ENCODE measurements at regions not wholly inside any gene's neighbourhood (a gene's known extent, or its start where the extent isn't known, plus 50 kb on each side); places are given as distances from the start of the nearest gene placed in this dataset.

- Mint-ChIP-seq H3K27me3 (no peaks in the 10 kb centered on the region), H3K27ac (no peak overlapping the region), H3K4me1 (ENCODE audit: low read depth) (no peaks in the 10 kb centered on the region), H3K4me3 (no peak overlapping the region), H3K9me3 (ENCODE audit: low read depth) (no peaks in the 10 kb centered on the region), H3K36me3 (no peaks in the 10 kb centered on the region)
Observed at GRCh38 chr5:116911074-116911473, 336.5 kb upstream of the SEMA6A start.

GRCh38 chr5:116908537-116908936 lies 333.9 kb upstream of the SEMA6A start:
- no peak overlapping the region for H3K27ac Mint-ChIP-seq

GRCh38 chr5:116905885-116906284 lies 331.3 kb upstream of the SEMA6A start:
- H3K27me3 Mint-ChIP-seq = no peaks in the 10 kb centered on the region
- no peaks in the 10 kb centered on the region for H3K4me1 Mint-ChIP-seq (ENCODE audit: low read depth)
- no peaks in the 10 kb centered on the region for H3K36me3 Mint-ChIP-seq
- no peak overlapping the region for H3K4me3 Mint-ChIP-seq
- H3K27ac Mint-ChIP-seq = no peak overlapping the region
- no peaks in the 10 kb centered on the region for H3K9me3 Mint-ChIP-seq (ENCODE audit: low read depth)

More at GRCh38 chr5:116908537-116908936, 333.9 kb upstream of the SEMA6A start:
- H3K9me3 Mint-ChIP-seq (ENCODE audit: low read depth) = no peaks in the 10 kb centered on the region
- no peaks in the 10 kb centered on the region for H3K36me3 Mint-ChIP-seq
- no peaks in the 10 kb centered on the region for H3K4me1 Mint-ChIP-seq (ENCODE audit: low read depth)
- no peaks in the 10 kb centered on the region for H3K27me3 Mint-ChIP-seq
- no peak overlapping the region for H3K4me3 Mint-ChIP-seq

DNA sequence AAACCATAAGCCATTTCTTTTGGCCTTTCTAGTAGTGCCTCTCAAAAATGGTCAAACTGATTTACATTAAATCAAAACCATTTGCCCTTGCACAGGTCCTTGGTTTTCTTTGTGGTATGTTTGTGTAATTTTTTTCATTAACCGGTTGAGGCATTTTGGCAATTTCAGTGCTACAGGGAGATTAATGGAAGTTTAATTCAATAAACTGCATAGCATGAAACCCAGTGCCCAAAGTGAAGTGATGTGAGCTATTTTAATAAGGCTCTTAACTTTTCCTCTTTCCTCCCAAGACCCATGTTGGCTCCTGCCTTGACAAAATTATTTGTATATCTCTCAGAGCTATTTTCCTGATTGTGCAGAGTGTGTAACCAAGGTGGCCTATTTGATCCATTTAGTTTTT lies 326.2 kb upstream of the SEMA6A start:
- Mint-ChIP-seq H3K36me3 (no peaks in the 10 kb centered on the region), H3K27me3 (no peaks in the 10 kb centered on the region), H3K9me3 (ENCODE audit: low read depth) (no peaks in the 10 kb centered on the region), H3K4me3 (no peak overlapping the region), H3K27ac (no peak overlapping the region), H3K4me1 (ENCODE audit: low read depth) (no peaks in the 10 kb centered on the region)

DNA sequence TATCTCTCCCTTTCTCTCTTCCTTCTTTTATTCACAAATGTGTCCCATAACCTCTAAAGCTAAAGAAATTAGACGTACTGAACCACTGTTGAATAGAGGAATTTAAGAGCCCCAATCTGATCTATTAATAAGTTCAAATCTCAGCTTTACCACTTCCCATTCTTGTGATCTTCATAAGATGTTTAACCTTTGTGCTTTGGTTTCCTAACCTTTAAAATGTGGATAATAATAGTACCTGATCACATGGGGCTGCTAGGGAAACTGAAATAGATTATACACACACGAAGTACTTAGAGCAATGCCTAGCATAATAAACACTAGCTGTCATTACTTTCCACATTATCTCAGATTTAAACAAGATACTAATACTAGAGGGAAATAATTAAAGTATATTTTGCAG lies 324.3 kb upstream of the SEMA6A start:
- Mint-ChIP-seq H3K9me3 (ENCODE audit: low read depth) (no peaks in the 10 kb centered on the region), H3K27ac (no peak overlapping the region), H3K36me3 (no peaks in the 10 kb centered on the region), H3K4me1 (ENCODE audit: low read depth) (no peaks in the 10 kb centered on the region), H3K4me3 (no peak overlapping the region), H3K27me3 (no peaks in the 10 kb centered on the region)

GRCh38 chr5:116897291-116897690 lies 322.7 kb upstream of the SEMA6A start:
- Mint-ChIP-seq H3K4me3 (no peak overlapping the region), H3K4me1 (ENCODE audit: low read depth) (no peaks in the 10 kb centered on the region), H3K27me3 (no peaks in the 10 kb centered on the region), H3K9me3 (ENCODE audit: low read depth) (no peaks in the 10 kb centered on the region), H3K36me3 (no peaks in the 10 kb centered on the region), H3K27ac (no peak overlapping the region)

DNA sequence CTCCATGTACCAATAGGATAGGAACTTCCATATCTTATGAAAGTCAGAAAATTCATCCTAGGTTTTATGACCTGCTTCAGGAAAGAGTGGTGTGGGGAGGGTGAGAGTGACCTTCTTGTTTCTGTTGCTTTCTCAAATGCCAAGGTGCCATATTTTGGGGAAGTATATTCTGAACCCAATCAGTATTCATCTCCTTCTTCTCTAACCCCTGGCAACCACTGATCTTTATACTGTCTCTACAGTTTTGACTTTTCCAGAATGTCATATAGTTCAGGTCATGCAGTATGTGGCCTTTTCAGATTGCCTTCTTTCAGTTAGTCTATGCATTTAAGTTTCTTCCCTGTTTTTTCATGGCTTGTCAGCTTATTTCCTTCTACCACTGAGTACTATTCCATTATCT lies 321.4 kb upstream of the SEMA6A start:
- Mint-ChIP-seq H3K36me3 (no peaks in the 10 kb centered on the region), H3K4me1 (ENCODE audit: low read depth) (no peaks in the 10 kb centered on the region), H3K27ac (no peak overlapping the region), H3K27me3 (no peaks in the 10 kb centered on the region), H3K4me3 (no peak overlapping the region), H3K9me3 (ENCODE audit: low read depth) (no peaks in the 10 kb centered on the region)

GRCh38 chr5:116892993-116893392 lies 318.4 kb upstream of the SEMA6A start:
- Mint-ChIP-seq H3K4me3 (no peak overlapping the region), H3K9me3 (ENCODE audit: low read depth) (no peaks in the 10 kb centered on the region), H3K4me1 (ENCODE audit: low read depth) (no peaks in the 10 kb centered on the region), H3K36me3 (no peaks in the 10 kb centered on the region), H3K27ac (no peak overlapping the region), H3K27me3 (no peaks in the 10 kb centered on the region)

- no peak overlapping the region for H3K4me3 Mint-ChIP-seq
- no peaks in the 10 kb centered on the region for H3K36me3 Mint-ChIP-seq
- no peak overlapping the region for H3K27ac Mint-ChIP-seq
- no peaks in the 10 kb centered on the region for H3K27me3 Mint-ChIP-seq
- H3K9me3 Mint-ChIP-seq (ENCODE audit: low read depth) = no peaks in the 10 kb centered on the region
- H3K4me1 Mint-ChIP-seq (ENCODE audit: low read depth) = no peaks in the 10 kb centered on the region
Observed at GRCh38 chr5:116887104-116887503, 312.5 kb upstream of the SEMA6A start.

DNA sequence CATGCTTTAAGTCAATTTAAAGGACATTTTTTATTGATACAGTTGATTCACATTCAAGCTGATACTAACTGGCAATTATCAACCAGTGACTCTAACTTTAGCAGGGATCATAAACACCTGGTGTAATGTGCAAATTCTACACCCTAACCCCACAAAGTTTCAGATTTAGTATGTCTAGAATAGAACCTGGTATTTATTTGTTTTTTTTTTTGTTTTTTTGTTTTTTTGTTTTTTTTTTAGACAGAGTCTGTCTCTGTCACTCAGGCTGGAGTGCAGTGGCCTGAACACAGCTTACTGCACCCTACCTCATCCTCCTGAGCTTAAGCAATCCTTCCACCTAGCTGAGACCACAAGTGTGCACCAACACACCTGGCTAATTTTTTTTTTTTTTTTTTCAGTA lies 311.2 kb upstream of the SEMA6A start:
- Mint-ChIP-seq H3K36me3 (no peaks in the 10 kb centered on the region), H3K9me3 (ENCODE audit: low read depth) (no peaks in the 10 kb centered on the region), H3K27ac (no peak overlapping the region), H3K4me1 (ENCODE audit: low read depth) (no peaks in the 10 kb centered on the region), H3K27me3 (no peaks in the 10 kb centered on the region), H3K4me3 (no peak overlapping the region)

GRCh38 chr5:116883875-116884274 lies 309.3 kb upstream of the SEMA6A start:
- Mint-ChIP-seq H3K4me3 (no peak overlapping the region), H3K9me3 (ENCODE audit: low read depth) (no peaks in the 10 kb centered on the region)

DNA sequence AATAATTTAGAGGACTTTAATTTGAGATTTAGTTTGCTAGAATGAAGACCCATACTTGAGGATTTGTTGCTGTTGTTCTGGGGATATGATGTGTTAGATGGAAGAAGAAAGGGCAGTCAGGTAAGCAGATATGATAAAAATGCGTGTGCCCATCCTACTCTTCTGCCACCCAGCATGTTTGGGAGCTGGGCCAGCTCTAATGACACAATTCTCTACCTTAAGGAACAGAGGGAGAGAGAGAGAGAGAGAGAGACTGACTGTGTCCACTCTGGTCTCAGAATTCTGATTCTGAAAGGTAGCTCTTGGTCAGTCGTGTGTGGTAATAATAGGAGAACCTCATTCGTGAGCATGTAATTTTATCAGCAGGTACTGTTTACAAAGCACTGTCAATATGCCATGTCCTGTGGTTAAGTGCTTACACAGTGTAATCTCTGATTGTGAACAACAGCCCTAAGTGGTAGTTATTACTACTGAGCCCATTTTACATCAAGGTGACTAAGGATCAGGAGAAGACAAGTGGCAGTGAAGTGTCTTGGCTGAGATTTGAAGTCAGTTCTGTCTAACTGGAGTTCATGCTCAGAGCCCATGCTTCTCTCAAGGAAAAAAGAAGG lies 307.4 kb upstream of the SEMA6A start:
- Mint-ChIP-seq H3K27ac (no peak overlapping the region), H3K36me3 (no peaks in the 10 kb centered on the region), H3K27me3 (peaks cover 4% of the 10 kb centered on the region), H3K9me3 (ENCODE audit: low read depth) (no peaks in the 10 kb centered on the region), H3K4me1 (ENCODE audit: low read depth) (no peaks in the 10 kb centered on the region), H3K4me3 (no peak overlapping the region)

More at GRCh38 chr5:116883875-116884274, 309.3 kb upstream of the SEMA6A start:
- Mint-ChIP-seq H3K36me3 (no peaks in the 10 kb centered on the region), H3K4me1 (ENCODE audit: low read depth) (no peaks in the 10 kb centered on the region), H3K27me3 (no peaks in the 10 kb centered on the region), H3K27ac (no peak overlapping the region)

- H3K9me3 Mint-ChIP-seq (ENCODE audit: low read depth) = no peaks in the 10 kb centered on the region
- no peak overlapping the region for H3K27ac Mint-ChIP-seq
- no peaks in the 10 kb centered on the region for H3K4me1 Mint-ChIP-seq (ENCODE audit: low read depth)
- H3K4me3 Mint-ChIP-seq = no peak overlapping the region
- no peaks in the 10 kb centered on the region for H3K36me3 Mint-ChIP-seq
- H3K27me3 Mint-ChIP-seq = peaks cover 6% of the 10 kb centered on the region
Observed at GRCh38 chr5:116880601-116881000, 306.0 kb upstream of the SEMA6A start.

- Mint-ChIP-seq H3K9me3 (ENCODE audit: low read depth) (no peaks in the 10 kb centered on the region), H3K27ac (no peak overlapping the region), H3K27me3 (peaks cover 6% of the 10 kb centered on the region), H3K36me3 (no peaks in the 10 kb centered on the region), H3K4me1 (ENCODE audit: low read depth) (no peaks in the 10 kb centered on the region), H3K4me3 (no peak overlapping the region)
Observed at GRCh38 chr5:116880150-116880549, 305.5 kb upstream of the SEMA6A start.

DNA sequence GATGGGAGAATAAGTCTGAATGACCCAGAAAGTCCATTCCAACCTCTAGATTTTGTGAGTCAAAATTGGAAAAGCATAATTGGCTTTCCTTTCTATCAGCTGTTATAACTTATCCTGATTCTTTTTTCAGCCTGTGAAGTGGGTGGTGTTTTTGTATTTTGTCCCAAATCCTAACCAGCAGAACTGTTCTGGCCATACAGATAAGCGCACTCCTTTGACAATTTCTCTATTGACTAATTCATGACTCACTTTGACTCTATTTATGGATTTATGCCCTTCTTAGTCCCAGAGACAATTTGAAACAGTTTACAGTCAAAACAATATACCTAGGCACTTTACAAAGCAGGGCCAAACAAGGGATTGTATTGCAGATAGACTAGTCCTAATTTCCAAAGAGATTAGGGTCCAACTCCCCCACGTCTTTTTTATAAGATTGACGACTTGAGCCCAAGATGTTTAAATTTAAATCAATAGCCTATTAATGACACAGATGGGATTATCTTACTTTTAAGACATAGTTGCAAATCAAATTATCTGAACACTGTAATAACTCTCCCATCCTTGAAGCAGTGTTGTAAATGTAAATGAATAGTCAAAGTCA lies 301.7 kb upstream of the SEMA6A start:
- Mint-ChIP-seq H3K27ac (no peak overlapping the region), H3K9me3 (ENCODE audit: low read depth) (no peaks in the 10 kb centered on the region), H3K4me1 (ENCODE audit: low read depth) (no peaks in the 10 kb centered on the region), H3K36me3 (no peaks in the 10 kb centered on the region), H3K4me3 (no peak overlapping the region), H3K27me3 (peaks cover 6% of the 10 kb centered on the region)

- no peak overlapping the region for H3K27ac Mint-ChIP-seq
- H3K4me1 Mint-ChIP-seq (ENCODE audit: low read depth) = no peaks in the 10 kb centered on the region
- no peaks in the 10 kb centered on the region for H3K36me3 Mint-ChIP-seq
- no peak overlapping the region for H3K4me3 Mint-ChIP-seq
- H3K27me3 Mint-ChIP-seq = peaks cover 6% of the 10 kb centered on the region
- H3K9me3 Mint-ChIP-seq (ENCODE audit: low read depth) = peaks cover 9% of the 10 kb centered on the region
Observed at GRCh38 chr5:116872986-116873385, 298.4 kb upstream of the SEMA6A start.
